ENCODE measurements at regions not wholly inside any gene's neighbourhood (a gene's known extent, or its start where the extent isn't known, plus 50 kb on each side); places are given as distances from the start of the nearest gene placed in this dataset.
"Not testable (repeated sequence)": the region's sequence is repeated elsewhere in the genome, so short reads cannot be mapped to it uniquely, and the experiment has no call there.

DNA sequence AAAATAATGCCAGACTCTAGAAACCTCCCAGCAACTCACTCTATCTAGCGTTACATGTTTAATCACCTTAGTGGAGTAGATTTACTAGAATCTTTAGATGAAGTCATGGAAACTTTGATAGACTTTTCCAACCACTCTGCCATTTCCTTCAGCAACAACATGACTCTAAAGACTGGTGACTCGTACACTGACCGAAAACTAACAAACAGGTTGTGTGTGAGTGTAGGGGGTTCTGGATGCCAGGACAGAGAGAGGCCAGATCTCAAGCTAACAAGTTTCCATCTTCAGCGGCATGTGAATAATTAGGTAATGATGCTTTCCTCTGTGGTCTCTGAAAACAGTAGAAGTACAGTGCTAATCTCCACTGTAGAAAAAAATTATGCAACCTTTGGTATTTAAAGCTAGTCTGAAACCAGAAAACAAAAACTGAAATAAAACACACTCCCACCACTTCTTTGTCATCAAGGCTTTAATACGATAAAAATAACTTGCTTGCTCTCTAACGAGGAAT lies 286.4 kb downstream of the PRDM5 start:
- peak; percentile 10 for DNase-seq

DNA sequence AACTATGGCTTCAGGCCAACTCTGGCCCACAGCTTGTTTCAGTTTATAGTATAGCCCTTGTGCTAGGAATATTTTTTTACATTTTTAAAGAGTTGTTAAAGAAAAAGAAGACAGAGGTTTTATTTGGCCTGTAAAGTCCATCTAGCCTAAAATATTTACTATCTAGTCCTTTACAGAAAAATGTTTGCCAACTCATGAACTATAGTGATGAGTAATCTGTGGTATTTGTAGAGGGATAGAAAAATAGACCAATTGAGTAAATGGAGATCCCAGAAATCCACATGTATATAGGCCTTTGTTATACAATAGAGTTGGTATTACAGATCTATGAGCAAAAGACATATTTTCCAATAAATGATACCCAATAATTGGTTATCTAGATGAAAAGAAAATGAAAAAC lies 288.7 kb downstream of the PRDM5 start:
- DNase-seq = no peak

DNA sequence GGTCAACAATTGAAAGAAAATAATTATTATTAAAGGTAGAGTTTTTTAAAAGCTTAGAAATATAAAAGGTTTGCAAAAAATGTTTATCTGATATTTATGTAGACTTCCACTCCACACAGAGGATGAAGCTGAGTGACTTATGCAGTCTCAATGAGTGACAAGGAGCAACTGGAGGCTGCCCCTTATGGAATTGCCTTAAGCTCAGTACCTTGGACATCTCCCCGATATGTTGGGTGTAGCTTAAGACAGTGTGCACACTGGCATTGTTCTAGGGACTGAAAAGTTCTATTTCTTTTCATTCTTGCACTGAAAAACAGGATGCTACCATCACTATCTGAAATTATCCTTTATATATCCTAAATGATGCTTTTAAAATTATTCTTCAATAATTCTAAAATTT lies 292.1 kb downstream of the PRDM5 start:
- no peak for DNase-seq

DNA sequence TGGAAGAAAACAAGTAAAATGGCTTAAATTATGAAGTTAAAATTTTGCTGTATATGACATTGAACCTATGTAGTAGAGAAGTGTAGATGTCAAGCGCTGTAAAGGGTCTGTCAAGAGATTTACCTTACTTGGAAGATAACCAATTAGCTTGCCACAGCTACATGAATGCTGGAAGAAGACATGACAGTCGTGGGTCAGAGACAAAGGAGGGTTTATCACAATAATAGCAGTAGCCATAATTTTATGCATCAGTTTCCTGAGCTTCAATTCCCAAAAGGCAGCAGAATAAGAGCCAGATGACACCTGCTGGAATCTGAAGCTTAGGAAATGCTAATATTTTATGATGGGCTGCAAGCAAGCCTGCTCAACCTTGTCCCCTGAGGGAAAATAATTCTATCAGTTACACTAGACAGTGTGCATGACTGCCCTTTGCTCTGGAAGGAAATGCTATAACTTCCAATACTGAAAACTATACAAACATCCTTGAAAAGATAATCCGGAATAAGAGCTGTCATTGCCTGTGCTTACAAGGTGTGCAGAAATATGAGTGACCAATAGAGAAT lies 292.9 kb downstream of the PRDM5 start:
- no peak for DNase-seq

DNA sequence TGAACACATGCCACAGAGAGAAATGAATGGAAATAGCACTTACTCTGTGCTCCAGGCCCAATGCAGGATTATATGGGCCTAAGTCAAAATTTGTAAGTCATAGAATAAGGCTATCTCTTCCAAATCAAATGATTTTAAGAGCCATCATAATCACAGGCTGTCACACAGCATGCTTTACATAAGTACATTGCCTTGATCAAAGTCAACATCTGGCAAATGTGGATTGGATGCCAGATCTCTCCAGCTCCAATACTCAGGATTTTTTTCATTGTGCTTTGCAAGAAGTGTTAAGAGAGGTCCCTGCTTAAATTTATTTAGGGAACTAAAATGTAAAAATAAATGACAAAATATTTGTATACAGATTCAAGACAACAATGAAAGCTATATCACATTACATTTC lies 299.9 kb downstream of the PRDM5 start:
- DNase-seq = no peak

DNA sequence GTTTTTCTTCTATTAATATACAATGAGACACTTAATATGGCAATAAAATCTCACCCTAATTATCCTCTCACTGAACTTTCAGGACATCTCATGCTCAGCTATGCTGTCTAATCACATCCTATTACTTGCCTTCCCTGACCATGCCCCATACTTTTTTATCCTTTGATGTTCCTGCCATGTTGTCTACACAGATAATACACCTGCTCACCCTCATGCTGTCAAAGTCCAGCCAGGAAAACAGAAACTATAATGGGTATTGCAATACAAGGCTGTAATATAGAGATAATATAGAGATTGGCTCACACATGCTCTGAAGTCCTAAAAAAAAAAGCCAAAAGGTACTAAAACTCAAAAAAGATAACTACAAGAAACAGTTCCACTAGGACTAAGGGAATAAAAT lies 305.4 kb downstream of the PRDM5 start:
- DNase-seq = no peak

- DNase-seq = no peak
These were observed 306.5 kb downstream of the PRDM5 start for GRCh38 chr4:120616041-120616440.

- no peak for DNase-seq
These were observed 308.7 kb downstream of the PRDM5 start for GRCh38 chr4:120613778-120614177.

- no peak for DNase-seq
These were observed 311.4 kb downstream of the PRDM5 start for GRCh38 chr4:120611092-120611491.

- DNase-seq = no peak
These were observed 331.5 kb downstream of the PRDM5 start for GRCh38 chr4:120591038-120591437.

GRCh38 chr4:120589787-120590186 lies 332.7 kb downstream of the PRDM5 start:
- no peak for DNase-seq

- no peak for DNase-seq
These were observed 353.8 kb downstream of the PRDM5 start for GRCh38 chr4:120568731-120569130.

GRCh38 chr4:120561648-120562047 lies 360.9 kb downstream of the PRDM5 start:
- no peak for DNase-seq

DNA sequence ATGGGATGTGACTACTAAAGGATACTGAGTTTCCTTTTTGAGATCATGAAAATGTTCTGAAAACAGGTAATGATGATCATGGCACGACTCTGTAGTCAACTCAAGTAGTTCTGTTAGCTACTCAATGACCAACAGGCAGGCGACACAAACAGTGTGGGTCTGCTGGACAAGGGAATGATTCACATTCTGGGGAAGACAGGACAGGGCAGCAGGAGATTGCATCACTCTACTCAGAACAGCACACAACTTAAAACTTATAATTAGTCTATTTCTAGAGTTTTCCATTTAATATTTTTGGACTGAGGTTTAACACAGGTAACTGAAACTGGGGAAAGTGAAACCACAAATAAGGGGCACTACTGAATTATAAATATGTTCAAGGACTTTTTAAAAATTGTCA lies 365.2 kb downstream of the PRDM5 start:
- no peak for DNase-seq

DNA sequence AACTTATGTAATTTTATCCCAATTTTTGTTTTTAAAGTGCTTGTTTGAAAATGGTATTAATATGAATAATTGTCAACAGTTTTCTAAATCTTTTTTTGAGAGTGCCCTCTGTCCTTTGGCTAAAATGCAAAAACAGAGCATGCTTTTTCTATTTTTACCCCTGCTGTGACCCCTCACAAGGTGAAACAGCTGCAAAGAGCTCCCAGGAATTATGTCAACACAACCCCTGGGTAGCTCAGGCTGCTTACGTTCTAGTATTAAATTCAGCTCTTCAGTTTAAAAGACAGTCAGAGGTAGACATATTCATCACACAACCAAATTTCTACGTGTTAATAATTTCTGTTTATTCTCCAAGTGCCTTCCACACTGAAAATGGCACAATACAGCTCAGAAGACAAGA lies 367.5 kb downstream of the PRDM5 start:
- no peak for DNase-seq

- DNase-seq = no peak
These were observed 368.4 kb downstream of the PRDM5 start for GRCh38 chr4:120554086-120554485.

GRCh38 chr4:120550624-120551220 lies 371.8 kb downstream of the PRDM5 start:
- not testable (repeated sequence) for DNase-seq

DNA sequence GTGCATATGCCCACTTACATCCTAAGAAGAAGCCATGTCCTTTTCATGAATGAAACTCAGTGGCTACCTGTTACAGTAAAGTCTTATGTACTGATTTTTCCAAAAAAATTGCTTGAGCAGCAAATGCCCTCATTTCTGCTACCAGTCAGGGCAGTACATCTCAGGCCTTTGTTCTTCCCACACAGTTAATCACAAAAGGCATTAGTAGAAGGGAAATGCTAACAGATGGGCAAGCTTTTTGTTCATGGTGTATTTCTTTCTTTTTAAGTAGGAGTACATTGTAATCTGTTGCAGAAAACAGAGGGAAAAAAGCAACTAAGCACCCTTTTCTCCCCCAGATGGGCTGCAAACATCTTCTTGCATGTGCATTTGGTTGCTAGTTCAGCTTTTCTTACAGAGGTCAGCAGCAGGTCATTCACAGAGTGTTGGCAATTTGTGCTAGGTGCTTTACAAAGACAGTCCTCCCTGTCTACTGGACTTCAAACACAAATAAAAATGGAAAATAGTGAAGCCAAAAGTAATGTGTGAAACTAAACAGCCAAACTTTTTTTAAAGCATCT lies 373.4 kb downstream of the PRDM5 start:
- no peak for DNase-seq

- DNase-seq = no peak
These were observed 377.1 kb downstream of the PRDM5 start for GRCh38 chr4:120545391-120545790.

- DNase-seq = no peak
These were observed 377.7 kb downstream of the PRDM5 start for GRCh38 chr4:120544838-120545237.

DNA sequence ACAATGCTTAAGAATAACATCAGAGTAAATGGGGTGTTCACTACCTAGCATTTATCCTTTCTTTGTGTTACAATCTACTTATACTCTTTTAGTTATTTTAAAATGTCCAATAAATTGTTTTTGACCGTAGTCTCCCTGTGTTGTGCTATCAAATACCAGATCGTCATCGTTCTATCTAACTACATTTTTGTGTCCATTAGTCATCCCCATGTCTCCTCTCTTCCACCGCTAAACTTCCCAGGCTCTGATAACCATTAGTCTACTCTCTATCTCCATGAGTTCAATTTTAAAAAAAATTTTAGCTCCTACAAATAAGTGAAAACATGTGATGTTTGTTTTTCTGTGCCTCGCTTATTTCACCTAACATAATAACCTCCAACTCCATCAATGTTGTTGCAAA lies 381.9 kb downstream of the PRDM5 start:
- no peak for DNase-seq

- DNase-seq = no peak
These were observed 385.6 kb downstream of the PRDM5 start for GRCh38 chr4:120536884-120537283.

DNA sequence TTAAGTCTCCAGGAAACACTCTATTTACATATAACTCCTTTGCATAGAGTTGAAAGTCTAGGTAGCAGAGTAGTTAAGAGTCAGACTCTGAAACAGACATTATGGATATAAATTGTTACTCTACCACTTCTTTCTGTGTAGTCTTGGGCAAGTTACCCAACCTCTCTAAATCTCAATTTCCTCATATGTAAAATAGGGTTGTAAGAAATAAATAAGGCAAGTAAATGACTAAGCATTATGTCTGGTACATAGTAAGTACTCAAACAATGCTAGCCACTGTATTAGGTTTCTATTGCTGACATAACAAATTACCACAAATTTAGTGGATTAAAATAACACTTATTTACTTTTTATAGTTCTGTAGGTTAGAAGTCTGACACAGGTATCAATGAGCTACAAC lies 394.1 kb downstream of the PRDM5 start:
- DNase-seq = no peak

- DNase-seq = no peak
These were observed 396.5 kb downstream of the PRDM5 start for GRCh38 chr4:120526033-120526432.

DNA sequence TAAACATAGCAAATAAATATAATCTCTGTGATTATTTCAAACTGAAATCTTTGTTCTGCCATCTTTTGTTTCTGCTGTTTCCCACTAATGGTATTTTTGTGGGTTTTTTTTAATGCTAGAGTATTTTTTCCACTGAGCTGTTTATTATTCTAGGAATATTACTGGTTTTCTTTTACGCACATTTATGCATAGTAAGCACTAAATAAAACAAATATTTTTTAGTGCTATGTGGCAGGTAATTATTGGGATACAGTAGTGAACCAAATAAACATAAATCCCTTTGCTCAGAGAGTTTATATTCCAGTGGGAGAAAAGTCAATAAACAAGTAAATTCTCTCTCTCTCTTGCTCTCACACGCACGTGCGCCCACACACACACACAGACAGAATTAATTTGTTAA lies 397.4 kb downstream of the PRDM5 start:
- DNase-seq = no peak
